K562 (cell line): ENCODE measurements at regions not wholly inside any gene's neighbourhood (a gene's known extent, or its start where the extent isn't known, plus 50 kb on each side); places are given as distances from the start of the nearest gene placed in this dataset.

ENCODE experiments used
- ATAC-seq: fragments of 200-7000 bp; cut with Tn5 transposase; 3 replicates; pipeline ENCODE4 v1.9.1; 2020; ENCODE audit warnings: moderate library complexity
- BruUV-seq: library from RNA; stranded (reverse); fragments of 400-500 nt; replicated peaks from 2 replicates; lab custom pipeline; 2021; lab: Mats Ljungman, UMichigan
- CTCF ChIA-PET: fragments of 300-600 bp; formaldehyde crosslinking; extraction: SDS; loops from one replicate; lab custom pipeline; 2021; ENCODE audit warnings: low intra/inter-chr PET ratio; lab: Yijun Ruan, JAX
- POLR2A ChIA-PET: fragments of 300-600, 350-650 bp; sonication (Branson Sonifier 250); formaldehyde crosslinking; extraction: SDS; loops from one replicate; lab custom pipeline; 2021; ENCODE audit warnings: antibody characterized with exemption, inconsistent platforms; lab: Yijun Ruan, JAX
- DNase-seq, 4 experiments: peaks; one replicate each; pipeline versions ENCODE4 v3.0.0 to v3.0.0-alpha.2; 2011 to 2018; ENCODE audit warnings: low spot score in 3 of 4, mixed read lengths in 3 of 4; ENCODE audit errors: extremely low read depth in 1 of 4
- FAIRE-seq: peaks from 2 replicates; lab custom pipeline; 2011; peaks lifted over from hg19 to GRCh38; lab: Jason Lieb, UNC
- H2AFZ ChIP-seq: 2 replicates; pipeline ENCODE4 v1.6.0; 2011; ENCODE audit warnings: low read depth, low read length, control low read depth, inconsistent platforms
- H3K27ac ChIP-seq: fragments of 200-600 bp; 3 replicates; pipeline ENCODE4 v1.8.0; 2011; ENCODE audit warnings: low read depth, mild to moderate bottlenecking, control low read depth, inconsistent platforms, low read length, moderate library complexity, mixed read lengths; ENCODE audit errors: extremely low read depth
- H3K27me3 ChIP-seq, 2 experiments: fragments of 300-600 bp in 1 of 2; 2 replicates in 1 of 2; 3 replicates in 1 of 2; pipeline versions ENCODE4 v1.6.0 to v1.8.0; 2011; ENCODE audit warnings: inconsistent platforms in 2 of 2, low read length in 2 of 2, mild to moderate bottlenecking in 1 of 2, mixed read lengths in 1 of 2, moderate library complexity in 1 of 2; ENCODE audit not compliant: control insufficient read depth in 2 of 2, insufficient read depth in 2 of 2
- H3K36me3 ChIP-seq: fragments of 300-600 bp; 3 replicates; pipeline ENCODE4 v1.8.0; 2011; ENCODE audit warnings: mild to moderate bottlenecking, low read length, inconsistent platforms; ENCODE audit not compliant: control insufficient read depth, insufficient read depth
- H3K4me1 ChIP-seq, 2 experiments: fragments of 200-600 bp in 1 of 2; replicated peaks in 1 of 2; 2 replicates in 1 of 2; 3 replicates in 1 of 2; pipeline versions ENCODE4 v1.5.1 to v1.8.0; 2011; ENCODE audit warnings: inconsistent platforms in 2 of 2, low read length in 2 of 2, mild to moderate bottlenecking in 1 of 2, mixed read lengths in 1 of 2, moderate library complexity in 1 of 2; ENCODE audit not compliant: control insufficient read depth in 2 of 2, insufficient read depth in 2 of 2
- H3K4me2 ChIP-seq: 2 replicates; pipeline ENCODE4 v1.6.1; 2011; ENCODE audit warnings: low read length, control low read depth, inconsistent platforms, mixed read lengths; ENCODE audit not compliant: insufficient read depth
- H3K4me3 ChIP-seq: fragments of 200-600 bp; sonication (generic), shearing (Covaris generic); 2 replicates; pipeline ENCODE4 v1.5.1; 2016; ENCODE audit warnings: control low read depth, inconsistent platforms
- H3K79me2 ChIP-seq: fragments of 200-600 bp; 3 replicates; pipeline ENCODE4 v1.8.0; 2011; ENCODE audit warnings: low read length, inconsistent platforms; ENCODE audit not compliant: control insufficient read depth, insufficient read depth
- H3K9ac ChIP-seq, 2 experiments: 2 replicates each; pipeline versions ENCODE4 v1.6.0 to v1.6.1; 2011; ENCODE audit warnings: low read depth in 2 of 2, low read length in 2 of 2, control low read depth in 1 of 2, inconsistent platforms in 1 of 2, mild to moderate bottlenecking in 1 of 2, mixed read lengths in 1 of 2; ENCODE audit not compliant: insufficient read depth in 1 of 2
- H3K9me1 ChIP-seq: one replicate; pipeline ENCODE4 v1.6.0; 2011; ENCODE audit warnings: inconsistent platforms, mild to moderate bottlenecking, low read length, moderate library complexity; ENCODE audit not compliant: control insufficient read depth, insufficient read depth
- H3K9me3 ChIP-seq: replicated peaks from 2 replicates; pipeline ENCODE4 v1.5.1; 2011; ENCODE audit warnings: low read depth, low read length, inconsistent platforms; ENCODE audit not compliant: control insufficient read depth, insufficient read depth
- H4K20me1 ChIP-seq: replicated peaks from 2 replicates; pipeline ENCODE4 v1.6.1; 2011; ENCODE audit warnings: low read length, inconsistent platforms, mixed read lengths; ENCODE audit not compliant: control insufficient read depth, insufficient read depth
- ASH1L ChIP-seq: fragments of 450-650 bp; IDR thresholded peaks from 2 replicates; pipeline ENCODE4 v1.6.1; 2018; ENCODE audit warnings: borderline replicate concordance, mild to moderate bottlenecking, low read depth; ENCODE audit not compliant: partially characterized antibody
- CREB3 ChIP-seq: fragments of 450-650 bp; conservative IDR thresholded peaks from 2 replicates; pipeline ENCODE4 v1.6.1; 2016; ENCODE audit warnings: missing genetic modification characterization, low read depth, mild to moderate bottlenecking, missing compliant biosample characterization, moderate library complexity
- EZH2 ChIP-seq: IDR thresholded peaks from 2 replicates; pipeline ENCODE4 v1.6.1; 2012; ENCODE audit warnings: low read depth, mild to moderate bottlenecking, inconsistent platforms, low read length, borderline replicate concordance
- FOXJ3 ChIP-seq: sonication (generic); formaldehyde crosslinking; IDR thresholded peaks from 2 replicates; pipeline ENCODE4 v1.4.0; 2020; ENCODE audit warnings: mild to moderate bottlenecking, missing genetic modification reagents
- KDM5B ChIP-seq: fragments of 200-600 bp; sonication (generic); IDR thresholded peaks from 2 replicates; pipeline ENCODE4 v1.6.1; 2012; ENCODE audit warnings: low read depth, mild to moderate bottlenecking, moderate library complexity, low read length, control low read depth, inconsistent platforms; ENCODE audit not compliant: insufficient replicate concordance
- KHSRP ChIP-seq: fragments of 450-650 bp; IDR thresholded peaks from 2 replicates; pipeline ENCODE4 v1.6.1; 2017
- NCOA6 ChIP-seq: fragments of 450-650 bp; IDR thresholded peaks from 2 replicates; pipeline ENCODE4 v1.6.1; 2017; ENCODE audit warnings: mild to moderate bottlenecking
- NEUROD1 ChIP-seq: fragments of 150-350 bp; IDR thresholded peaks from 2 replicates; pipeline ENCODE4 v1.6.1; 2014; ENCODE audit warnings: borderline replicate concordance, low read length, low read depth; ENCODE audit not compliant: partially characterized antibody
- NR2C2 ChIP-seq, 2 experiments: fragments of 200-800 bp in 1 of 2; sonication (Bioruptor generic) in 1 of 2; sonication (generic) in 1 of 2; formaldehyde crosslinking in 1 of 2; IDR thresholded peaks; 2 replicates each; pipeline versions ENCODE4 v1.6.1 to v1.8.0; 2016 to 2022; ENCODE audit warnings: mild to moderate bottlenecking in 1 of 2, missing compliant biosample characterization in 1 of 2, missing genetic modification characterization in 1 of 2, missing genetic modification reagents in 1 of 2
- SRSF7 ChIP-seq: fragments of 200-400 bp; formaldehyde crosslinking; optimal IDR thresholded peaks from 2 replicates; pipeline ENCODE3; 2017; ENCODE audit warnings: mild to moderate bottlenecking, low read depth, low read length
- TEAD4 ChIP-seq, 2 experiments: sonication (generic) in 1 of 2; formaldehyde crosslinking in 1 of 2; IDR thresholded peaks; 2 replicates each; pipeline versions ENCODE4 v1.6.1 to v1.8.0; 2012 to 2022; ENCODE audit warnings: borderline replicate concordance in 1 of 2, inconsistent platforms in 1 of 2, low read length in 1 of 2, mild to moderate bottlenecking in 1 of 2, missing genetic modification reagents in 1 of 2
- TFAP4 ChIP-seq: sonication (generic); formaldehyde crosslinking; IDR thresholded peaks from 2 replicates; pipeline ENCODE4 v1.8.0; 2022; ENCODE audit warnings: missing genetic modification reagents, mild to moderate bottlenecking, moderate library complexity, borderline replicate concordance
- TSC22D4 ChIP-seq: fragments of 450-650 bp; IDR thresholded peaks from 2 replicates; pipeline ENCODE4 v1.6.1; 2016; ENCODE audit warnings: missing genetic modification characterization, missing biosample characterization, control low read depth
- U2AF2 ChIP-seq: fragments of 200-400 bp; formaldehyde crosslinking; optimal IDR thresholded peaks from 2 replicates; pipeline ENCODE3; 2017; ENCODE audit warnings: low read depth, mild to moderate bottlenecking, low read length
- ZBED1 ChIP-seq: IDR thresholded peaks from 2 replicates; pipeline ENCODE4 v1.6.1; 2014
- ZNF175 ChIP-seq: fragments of 200-800 bp; sonication (Bioruptor generic); IDR thresholded peaks from 2 replicates; pipeline ENCODE4 v1.6.1; 2016; ENCODE audit warnings: low read depth, mild to moderate bottlenecking, missing genetic modification characterization, missing compliant biosample characterization
- WGBS: fragments of 100-300 bp; shearing (Covaris generic); methylation state at CpG from one replicate; pipeline ENCODE4 v1.1.6; 2016; ENCODE audit warnings: low coverage, mixed read lengths; ENCODE audit not compliant: insufficient coverage; ENCODE audit errors: missing lambda C conversion rate; 5-methylcytosine and 5-hydroxymethylcytosine counted together
- in situ Hi-C: fragments of 300-500 bp; cut with MboI; formaldehyde crosslinking; loops from 4 replicates; pipeline ENCODE4 v1.15.0; 2018; ENCODE audit warnings: inconsistent platforms, mixed read lengths
- intact Hi-C: fragments of 100-400 bp; cut with micrococcal nuclease; formaldehyde crosslinking; loops from 2 replicates; pipeline ENCODE4 v1.14.2; 2022

GRCh38 chr3:188025555-188025954 is 128.4 kb upstream of the LPP start:
- Histone ChIP-seq H3K27ac (no peak overlapping the region), H2AFZ (no peak overlapping the region), H3K9me3 (no peaks in the 10 kb centered on the region), H4K20me1 (no peaks in the 10 kb centered on the region; the same call in 1 of the 2 replicates), H3K4me2 (no peak overlapping the region), H3K9me1 (no peaks in the 10 kb centered on the region), H3K9ac (no peak overlapping the region), H3K27me3 (peaks cover 0 to 4% of the 10 kb centered on the region in 2 experiments; a peak in 3 of 5 replicates), H3K4me1 (no peaks in the 10 kb centered on the region), H3K4me3 (no peak overlapping the region), H3K36me3 (no peaks in the 10 kb centered on the region), H3K79me2 (no peaks in the 10 kb centered on the region)
- in situ Hi-C loops: no loop called here
- FAIRE-seq: no peak
- DNase-seq: no peak
- intact Hi-C loops: no loop called here
- CTCF ChIA-PET: interaction anchor here (0.5 kb wide), 1 partner anchor 288 kb away, joined by 5 read pairs; no protein-coding TSS in a partner anchor
- no TSS peak for BruUV-seq
- WGBS: 0% methylated on average over 6 of the region's 6 CpGs
- POLR2A ChIA-PET: no interaction called here
- no peak for ATAC-seq
- TF ChIP-seq ZNF175 (no peak), CREB3 (tag) (no peak), NEUROD1 (no peak), TSC22D4 (tag) (no peak), KHSRP (no peak), ASH1L (no peak), KDM5B (no peak), NCOA6 (no peak), EZH2 (no peak), NR2C2 (CRISPR knock-in tag; IDR thresholded peaks at IDR 0.05) (no peak), NR2C2 (tag; IDR thresholded peaks at IDR 0.05) (no peak), U2AF2 (no peak), ZBED1 (no peak), TFAP4 (CRISPR knock-in tag) (no peak), FOXJ3 (CRISPR knock-in tag) (no peak), SRSF7 (no peak), TEAD4 (IDR thresholded peaks at IDR 0.05; ENCODE audit: low read length) (no peak), TEAD4 (CRISPR knock-in tag; IDR thresholded peaks at IDR 0.05; ENCODE audit: borderline replicate concordance) (no peak)
